ENCODE measurements at regions not wholly inside any gene's neighbourhood (a gene's known extent, or its start where the extent isn't known, plus 50 kb on each side); places are given as distances from the start of the nearest gene placed in this dataset.

- DNase-seq, result no peak
Measured at GRCh38 chr2:173649527-173650219, 295.0 kb downstream of the CDCA7 start.

GRCh38 chr2:173651891-173652290 lies 297.2 kb downstream of the CDCA7 start:
- DNase-seq, result no peak

GRCh38 chr2:173652311-173652710 lies 297.6 kb downstream of the CDCA7 start:
- no peak for DNase-seq

- no peak for DNase-seq
Measured at GRCh38 chr2:173652767-173653431, 298.2 kb downstream of the CDCA7 start.

- DNase-seq, result no peak
Measured at GRCh38 chr2:173653432-173653805, 298.7 kb downstream of the CDCA7 start.

- no peak for DNase-seq
Measured at GRCh38 chr2:173654161-173654895, 299.7 kb downstream of the CDCA7 start.

GRCh38 chr2:173654896-173655265 lies 300.2 kb downstream of the CDCA7 start:
- no peak for DNase-seq

GRCh38 chr2:173656086-173656485 lies 301.4 kb downstream of the CDCA7 start:
- no peak for DNase-seq

- no peak for DNase-seq
Measured at GRCh38 chr2:173657996-173658717, 303.5 kb downstream of the CDCA7 start.

- DNase-seq, result no peak
Measured at GRCh38 chr2:173658946-173659371, 304.3 kb downstream of the CDCA7 start.

GRCh38 chr2:173659509-173659908 lies 304.8 kb downstream of the CDCA7 start:
- no peak for DNase-seq

- no peak for DNase-seq
Measured at GRCh38 chr2:173661586-173661985, 303.6 kb downstream of the SP3 start.

GRCh38 chr2:173663353-173663752 lies 301.8 kb downstream of the SP3 start:
- no peak for DNase-seq

GRCh38 chr2:173663835-173664512 lies 301.2 kb downstream of the SP3 start:
- DNase-seq, result no peak

GRCh38 chr2:173664513-173664910 lies 300.7 kb downstream of the SP3 start:
- DNase-seq, result no peak

GRCh38 chr2:173666171-173666888 lies 298.8 kb downstream of the SP3 start:
- no peak for DNase-seq

- no peak for DNase-seq
Measured at GRCh38 chr2:173667014-173667413, 298.2 kb downstream of the SP3 start.

GRCh38 chr2:173667415-173667814 lies 297.8 kb downstream of the SP3 start:
- no peak for DNase-seq

GRCh38 chr2:173669271-173669853 lies 295.8 kb downstream of the SP3 start:
- no peak for DNase-seq

- DNase-seq, result no peak
Measured at GRCh38 chr2:173669888-173670287, 295.3 kb downstream of the SP3 start.

GRCh38 chr2:173672573-173673340 lies 292.4 kb downstream of the SP3 start:
- DNase-seq, result no peak

Data from right forelimb (tissue), 1 donor.